ENCODE measurements at regions not wholly inside any gene's neighbourhood (a gene's known extent, or its start where the extent isn't known, plus 50 kb on each side); places are given as distances from the start of the nearest gene placed in this dataset.

GRCh38 chr14:31947680-31948595, 129.2 kb upstream of the ARHGAP5 start:
- H3K4me3 ChIP-seq (ENCODE audit: low read depth, low read length), result no peak overlapping the region
- TF ChIP-seq CTCF (IDR thresholded peaks at IDR 0.05; ENCODE audit: borderline replicate concordance, insufficient read depth, low read depth, low read length), result no peak

- TF ChIP-seq CTCF (IDR thresholded peaks at IDR 0.05; ENCODE audit: borderline replicate concordance, insufficient read depth, low read depth, low read length), result no peak
- H3K4me3 ChIP-seq (ENCODE audit: low read depth, low read length), result no peak overlapping the region
Observed at GRCh38 chr14:31949709-31950108, 127.4 kb upstream of the ARHGAP5 start.

- TF ChIP-seq CTCF (IDR thresholded peaks at IDR 0.05; ENCODE audit: borderline replicate concordance, insufficient read depth, low read depth, low read length), result no peak
- H3K4me3 ChIP-seq (ENCODE audit: low read depth, low read length), result no peak overlapping the region
Observed at GRCh38 chr14:31950331-31950730, 126.8 kb upstream of the ARHGAP5 start.

GRCh38 chr14:31950764-31951637, 126.1 kb upstream of the ARHGAP5 start:
- no peak overlapping the region for H3K4me3 ChIP-seq (ENCODE audit: low read depth, low read length)
- no peak for TF ChIP-seq CTCF (IDR thresholded peaks at IDR 0.05; ENCODE audit: borderline replicate concordance, insufficient read depth, low read depth, low read length)

GRCh38 chr14:31951638-31951964, 125.5 kb upstream of the ARHGAP5 start:
- H3K4me3 ChIP-seq (ENCODE audit: low read depth, low read length), result no peak overlapping the region
- no peak for TF ChIP-seq CTCF (IDR thresholded peaks at IDR 0.05; ENCODE audit: borderline replicate concordance, insufficient read depth, low read depth, low read length)

- TF ChIP-seq CTCF (IDR thresholded peaks at IDR 0.05; ENCODE audit: borderline replicate concordance, insufficient read depth, low read depth, low read length), result no peak
- no peak overlapping the region for H3K4me3 ChIP-seq (ENCODE audit: low read depth, low read length)
Observed at GRCh38 chr14:31952573-31952972, 124.5 kb upstream of the ARHGAP5 start.

Data from GM12875 (cell line).